OCI-LY3 (cell line): ENCODE measurements at regions not wholly inside any gene's neighbourhood (a gene's known extent, or its start where the extent isn't known, plus 50 kb on each side); places are given as distances from the start of the nearest gene placed in this dataset.
"Not testable (repeated sequence)": the region's sequence is repeated elsewhere in the genome, so short reads cannot be mapped to it uniquely, and the experiment has no call there.

Source experiments
- H2AFZ ChIP-seq: fragments of 200-600, 300-600 bp; shearing (Covaris generic); 2 replicates; pipeline ENCODE4 v1.6.0; 2014; ENCODE audit warnings: antibody characterized with exemption, low read depth, low read length
- H3K27ac ChIP-seq: fragments of 200-600, 300-600 bp; sonication (generic); 2 replicates; pipeline ENCODE4 v1.5.1; 2014; ENCODE audit warnings: mild to moderate bottlenecking, low read length, moderate library complexity, mixed read lengths
- H3K27me3 ChIP-seq: fragments of 200-600, 300-600 bp; sonication (generic); 2 replicates; pipeline ENCODE4 v1.6.1; 2014; ENCODE audit warnings: low read depth, low read length, mixed read lengths
- H3K36me3 ChIP-seq: fragments of 200-600, 300-600 bp; sonication (generic); replicated peaks from 2 replicates; pipeline ENCODE3; 2014; ENCODE audit warnings: low read depth, low read length, mixed read lengths
- H3K4me1 ChIP-seq: fragments of 300-600, 200-600 bp; sonication (generic); 2 replicates; pipeline ENCODE4 v1.6.1; 2014; ENCODE audit warnings: low read length, mixed read lengths
- H3K4me2 ChIP-seq: fragments of 200-600, 300-600 bp; sonication (generic); 2 replicates; pipeline ENCODE4 v1.6.1; 2014; ENCODE audit warnings: low read length, mixed read lengths
- H3K4me3 ChIP-seq: fragments of 300-600, 200-600 bp; sonication (generic); 2 replicates; pipeline ENCODE4 v1.5.1; 2014; ENCODE audit warnings: antibody characterized with exemption, mild to moderate bottlenecking, low read length, moderate library complexity
- H3K79me2 ChIP-seq: fragments of 300-600, 200-600 bp; shearing (Covaris generic); 2 replicates; pipeline ENCODE4 v1.6.1; 2014; ENCODE audit warnings: mild to moderate bottlenecking, low read length, mixed read lengths
- H3K9ac ChIP-seq: fragments of 300-600, 200-600 bp; shearing (Covaris generic); 2 replicates; pipeline ENCODE4 v1.6.0; 2014; ENCODE audit warnings: mild to moderate bottlenecking, low read length, moderate library complexity
- H3K9me3 ChIP-seq: fragments of 200-600, 300-600 bp; shearing (Covaris generic); 2 replicates; pipeline ENCODE4 v1.6.1; 2014; ENCODE audit warnings: low read length, mixed read lengths; ENCODE audit not compliant: insufficient read depth
- H4K20me1 ChIP-seq: fragments of 200-600, 300-600 bp; sonication (generic); 2 replicates; pipeline ENCODE4 v1.6.1; 2016; ENCODE audit warnings: low read length, mixed read lengths; ENCODE audit not compliant: insufficient read depth
- CTCF ChIP-seq: fragments of 200-600, 300-600 bp; sonication (generic); IDR thresholded peaks from 2 replicates; pipeline ENCODE4 v1.5.1; 2014; ENCODE audit warnings: antibody characterized with exemption, low read length, low read depth
- EZH2phosphoT487 ChIP-seq: fragments of 200-600 bp; shearing (Covaris generic); IDR thresholded peaks from 2 replicates; pipeline ENCODE4 v1.6.1; 2018; ENCODE audit warnings: antibody characterized with exemption, mixed run types, low read depth

- peaks cover 18% of the 10 kb centered on the region for H3K4me1 ChIP-seq
Observed at GRCh38 chr12:105476616-105477015, 146.1 kb downstream of the C12orf75 start.

GRCh38 chr12:105477873-105478272 is 147.4 kb downstream of the C12orf75 start:
- no peak overlapping the region for H2AFZ ChIP-seq
- H3K4me2 ChIP-seq = no peak overlapping the region
- H3K36me3 ChIP-seq = no peaks in the 10 kb centered on the region
- 0 out of 2 replicates have a peak, but pooled peaks cover 5% of the 10 kb centered on the region for H3K9me3 ChIP-seq
- H3K79me2 ChIP-seq = no peaks in the 10 kb centered on the region
- no peak overlapping the region for H3K9ac ChIP-seq
- TF ChIP-seq EZH2phosphoT487 = no peak
- no peak for TF ChIP-seq CTCF
- H4K20me1 ChIP-seq = no peaks in the 10 kb centered on the region
- H3K27me3 ChIP-seq = peaks cover 10% of the 10 kb centered on the region; the same call in 1 of the 2 replicates
- H3K4me1 ChIP-seq = peaks cover 18% of the 10 kb centered on the region
- no peak overlapping the region for H3K4me3 ChIP-seq
- no peak overlapping the region for H3K27ac ChIP-seq

More at GRCh38 chr12:105476616-105477015, 146.1 kb downstream of the C12orf75 start:
- Histone ChIP-seq H3K27ac (no peak overlapping the region), H3K9me3 (0 out of 2 replicates have a peak, but pooled peaks cover 5% of the 10 kb centered on the region), H4K20me1 (no peaks in the 10 kb centered on the region), H2AFZ (no peak overlapping the region), H3K79me2 (no peaks in the 10 kb centered on the region), H3K4me2 (no peak overlapping the region), H3K4me3 (no peak overlapping the region), H3K27me3 (peaks cover 10% of the 10 kb centered on the region; the same call in 1 of the 2 replicates), H3K9ac (no peak overlapping the region), H3K36me3 (no peaks in the 10 kb centered on the region)
- TF ChIP-seq EZH2phosphoT487 (no peak), CTCF (no peak)

- H3K4me3 ChIP-seq, H3K27ac ChIP-seq: not testable (repeated sequence)
Observed at GRCh38 chr12:105478788-105479187, 148.3 kb downstream of the C12orf75 start.

GRCh38 chr12:105479710-105480109 is 149.2 kb downstream of the C12orf75 start:
- Histone ChIP-seq H3K27me3 (no peaks in the 10 kb centered on the region), H3K4me2 (no peak overlapping the region), H2AFZ (no peak overlapping the region), H3K27ac (no peak overlapping the region), H3K4me3 (no peak overlapping the region), H4K20me1 (no peaks in the 10 kb centered on the region), H3K4me1 (peaks cover 16% of the 10 kb centered on the region), H3K36me3 (no peaks in the 10 kb centered on the region), H3K9me3 (0 out of 2 replicates have a peak, but pooled peaks cover 5% of the 10 kb centered on the region), H3K9ac (no peak overlapping the region), H3K79me2 (no peaks in the 10 kb centered on the region)
- TF ChIP-seq EZH2phosphoT487 = no peak
- TF ChIP-seq CTCF = no peak

More at GRCh38 chr12:105478788-105479187, 148.3 kb downstream of the C12orf75 start:
- not testable (repeated sequence) for H3K27me3 ChIP-seq, H3K79me2 ChIP-seq, H3K4me2 ChIP-seq, H3K9ac ChIP-seq, H2AFZ ChIP-seq, H3K9me3 ChIP-seq, H3K36me3 ChIP-seq, H4K20me1 ChIP-seq
- peaks cover 18% of the 10 kb centered on the region for H3K4me1 ChIP-seq

GRCh38 chr12:105480162-105480561 is 149.7 kb downstream of the C12orf75 start:
- Histone ChIP-seq H3K27ac (no peak overlapping the region), H3K4me1 (peaks cover 12% of the 10 kb centered on the region), H4K20me1 (no peaks in the 10 kb centered on the region), H3K4me2 (no peak overlapping the region), H3K36me3 (no peaks in the 10 kb centered on the region), H2AFZ (no peak overlapping the region), H3K9me3 (0 out of 2 replicates have a peak, but pooled peaks cover 5% of the 10 kb centered on the region), H3K79me2 (no peaks in the 10 kb centered on the region), H3K9ac (no peak overlapping the region), H3K27me3 (no peaks in the 10 kb centered on the region), H3K4me3 (no peak overlapping the region)
- no peak for TF ChIP-seq EZH2phosphoT487
- TF ChIP-seq CTCF = no peak
